HG02973 (cell line): ENCODE measurements at regions not wholly inside any gene's neighbourhood (a gene's known extent, or its start where the extent isn't known, plus 50 kb on each side); places are given as distances from the start of the nearest gene placed in this dataset.

Experiments
- ATAC-seq: cut with Tn5 transposase; IDR thresholded peaks from one replicate; pipeline ENCODE4 v1.9.1; 2021; ENCODE audit warnings: moderate library complexity; ENCODE audit not compliant: unreplicated experiment

GRCh38 chr10:120960725-120961124, 109.6 kb downstream of the WDR11 start:
- no peak for ATAC-seq

GRCh38 chr10:120961795-120962755, 110.9 kb downstream of the WDR11 start:
- ATAC-seq: no peak

GRCh38 chr10:120962756-120963593, 111.8 kb downstream of the WDR11 start:
- no peak for ATAC-seq

GRCh38 chr10:120963594-120964220, 112.5 kb downstream of the WDR11 start:
- no peak for ATAC-seq

- ATAC-seq: no peak
Observed at GRCh38 chr10:120966657-120967045, 115.5 kb downstream of the WDR11 start.

- no peak for ATAC-seq
Observed at GRCh38 chr10:120969219-120969645, 118.1 kb downstream of the WDR11 start.

- ATAC-seq: no peak
Observed at GRCh38 chr10:120970595-120971529, 119.7 kb downstream of the WDR11 start.

GRCh38 chr10:120971671-120972070, 120.5 kb downstream of the WDR11 start:
- no peak for ATAC-seq

GRCh38 chr10:120972259-120972658, 121.1 kb downstream of the WDR11 start:
- ATAC-seq: no peak

GRCh38 chr10:120975072-120975867, 124.1 kb downstream of the WDR11 start:
- no peak for ATAC-seq

- no peak for ATAC-seq
Observed at GRCh38 chr10:120975868-120976225, 124.7 kb downstream of the WDR11 start.

GRCh38 chr10:120977897-120978296, 126.7 kb downstream of the WDR11 start:
- ATAC-seq: no peak

- ATAC-seq: no peak
Observed at GRCh38 chr10:120978589-120979252, 127.6 kb downstream of the WDR11 start.

GRCh38 chr10:120979435-120980278, 128.5 kb downstream of the WDR11 start:
- no peak for ATAC-seq

GRCh38 chr10:120980279-120981255, 129.4 kb downstream of the WDR11 start:
- no peak for ATAC-seq

GRCh38 chr10:120981601-120982391, 130.6 kb downstream of the WDR11 start:
- no peak for ATAC-seq
